NOMO-1 treated with DMSO at 0.1 percent for 48 hours (cell line): ENCODE measurements at regions not wholly inside any gene's neighbourhood (a gene's known extent, or its start where the extent isn't known, plus 50 kb on each side); places are given as distances from the start of the nearest gene placed in this dataset.

ENCODE experiments used
- DNase-seq: peaks from one replicate; lab custom pipeline; 2025; ENCODE audit not compliant: unreplicated experiment; lab: John Stamatoyannopoulos, UW

DNA sequence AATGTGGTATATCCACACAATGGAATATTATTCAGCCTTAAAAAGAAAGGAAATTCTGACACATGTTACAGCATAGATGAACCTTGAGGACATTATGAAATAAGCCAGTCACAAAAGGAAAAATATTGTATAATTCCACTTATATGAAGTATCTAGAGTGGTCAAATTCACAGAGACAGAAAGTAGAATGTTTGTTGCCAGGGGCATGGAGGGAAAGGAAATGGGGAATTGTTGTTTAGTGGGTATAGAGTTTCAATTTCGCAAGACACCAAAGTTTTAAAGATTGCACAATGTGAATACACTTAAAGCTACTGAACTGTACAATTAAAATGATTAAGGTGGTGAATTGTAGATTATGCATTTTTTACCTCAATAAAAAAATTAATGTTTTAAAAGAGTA, 92.9 kb downstream of the TXNL1 start:
- DNase-seq: peak; percentile 29

DNA sequence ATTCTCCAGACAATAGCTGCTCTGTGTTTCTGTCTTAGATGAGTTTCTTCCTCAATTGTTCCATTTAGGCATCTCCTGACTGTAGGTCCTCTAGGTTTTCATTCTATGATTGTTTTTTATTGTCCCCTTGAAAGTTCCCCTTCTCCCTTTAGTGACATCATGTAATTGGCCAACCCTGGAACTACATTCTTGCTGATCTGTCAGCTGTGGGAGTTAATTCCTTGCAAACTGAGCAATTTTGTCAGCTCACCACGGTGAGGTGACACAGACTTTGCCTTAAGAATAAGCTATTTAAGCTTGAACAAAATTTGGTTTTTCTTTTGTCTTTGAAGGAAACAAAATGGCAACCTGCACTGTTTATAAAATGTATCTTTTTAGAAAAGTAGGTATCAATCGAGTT, 95.9 kb downstream of the TXNL1 start:
- no peak for DNase-seq

DNA sequence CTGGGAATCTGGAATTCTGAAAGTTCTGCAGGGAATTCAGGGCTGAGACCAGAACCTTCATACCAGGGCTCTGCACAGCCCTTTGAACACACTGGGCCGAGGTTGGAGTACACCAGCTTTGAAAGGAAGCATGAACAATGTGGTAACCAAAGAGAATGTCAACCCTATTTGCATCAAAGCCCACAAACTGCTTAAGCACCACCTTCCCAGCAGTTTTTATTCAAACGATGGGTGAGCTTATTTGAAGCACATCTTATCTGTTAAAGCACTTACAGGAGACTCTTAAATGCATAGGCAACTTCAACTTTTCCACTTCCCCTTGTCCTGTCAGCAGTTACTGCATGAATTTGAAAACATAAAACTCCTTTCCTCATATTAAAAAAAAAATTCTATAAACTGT, 96.6 kb downstream of the TXNL1 start:
- DNase-seq: peak; percentile 16

DNA sequence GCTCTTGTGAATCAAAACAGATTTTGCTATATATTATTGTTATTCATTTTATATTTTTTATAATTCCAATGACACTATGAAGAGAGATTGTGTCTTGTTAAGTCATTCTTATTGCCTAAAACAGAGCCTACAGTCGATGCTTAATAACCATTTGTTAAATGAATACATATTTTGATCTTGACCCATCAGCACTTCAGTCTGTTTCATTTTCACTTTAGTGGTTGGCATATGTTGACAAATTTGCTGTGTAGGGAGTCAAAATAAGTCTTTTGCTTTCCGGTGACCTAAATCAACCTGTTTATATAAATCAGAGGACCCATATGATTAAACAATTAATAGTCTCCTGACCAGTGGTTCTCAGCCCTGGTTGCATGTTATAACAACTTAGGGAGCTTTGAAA, 97.1 kb downstream of the TXNL1 start:
- DNase-seq: no peak

DNA sequence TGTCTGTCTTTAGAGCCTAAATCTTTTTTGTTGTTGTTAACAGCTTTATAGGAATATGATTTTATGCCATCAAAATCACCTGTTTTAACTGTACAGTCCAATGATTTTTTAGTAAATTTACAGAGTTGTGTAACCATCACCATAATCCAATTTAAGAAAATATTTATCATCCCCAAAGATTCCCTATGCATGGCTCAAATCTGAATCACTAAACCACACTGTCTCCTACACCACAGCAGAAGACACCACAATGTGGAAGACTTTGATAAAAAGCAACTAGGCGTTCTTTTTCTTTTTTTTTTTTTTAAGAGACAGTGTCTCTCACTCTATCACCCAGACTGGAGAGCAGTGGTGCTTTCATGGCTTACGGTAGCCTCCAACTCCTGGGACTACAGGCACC, 99.6 kb downstream of the TXNL1 start:
- no peak for DNase-seq

DNA sequence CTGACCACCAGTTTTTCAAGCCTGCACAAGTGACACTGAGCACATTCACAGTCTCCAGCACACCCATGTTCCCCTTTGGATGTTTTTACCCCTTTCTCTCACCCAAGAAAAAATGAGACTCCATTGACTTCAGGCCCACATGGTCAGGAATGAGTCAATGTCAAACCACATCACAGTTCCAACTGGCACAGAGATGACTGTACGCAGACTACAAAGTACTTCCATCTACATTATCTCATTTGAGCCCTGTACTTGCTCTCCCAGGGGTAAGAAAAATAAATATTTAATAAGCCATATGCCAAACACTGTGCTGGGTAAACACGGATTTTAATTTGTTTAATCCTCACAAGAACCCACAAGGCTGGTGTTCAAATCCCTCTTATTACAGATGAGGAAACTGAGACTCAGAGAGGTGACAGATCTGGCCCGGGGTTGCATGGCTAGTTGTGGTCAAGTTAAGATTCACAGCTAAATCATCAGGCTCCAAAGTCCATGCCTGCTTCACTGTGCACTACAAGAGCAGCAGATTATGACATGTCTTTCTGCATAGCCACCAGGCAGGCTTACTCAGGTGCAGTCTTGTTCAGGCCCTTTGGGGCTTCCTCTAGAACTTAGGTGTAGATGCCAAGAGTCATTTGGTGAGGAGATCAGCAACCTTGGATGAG, 106.1 kb downstream of the TXNL1 start:
- no peak for DNase-seq

DNA sequence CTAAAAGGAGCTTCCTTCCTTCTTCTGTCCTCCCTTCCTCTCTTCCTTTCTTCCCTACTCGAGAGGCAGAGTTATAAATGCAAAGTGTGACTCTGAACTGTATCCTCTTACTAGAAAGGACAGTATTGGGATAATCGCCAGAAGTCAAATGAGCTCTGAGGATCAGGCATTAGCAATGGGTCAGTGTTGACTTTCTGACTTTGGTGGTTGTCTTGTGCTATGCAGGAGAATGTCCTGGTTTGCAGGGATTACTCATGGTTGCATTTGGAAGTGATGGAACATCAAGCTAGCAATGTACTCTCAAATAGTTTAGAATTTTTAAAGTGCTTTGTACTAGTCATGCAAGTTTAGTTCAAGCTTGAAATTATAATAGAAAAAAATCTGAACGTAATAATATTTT, 115.6 kb downstream of the TXNL1 start:
- no peak for DNase-seq

DNA sequence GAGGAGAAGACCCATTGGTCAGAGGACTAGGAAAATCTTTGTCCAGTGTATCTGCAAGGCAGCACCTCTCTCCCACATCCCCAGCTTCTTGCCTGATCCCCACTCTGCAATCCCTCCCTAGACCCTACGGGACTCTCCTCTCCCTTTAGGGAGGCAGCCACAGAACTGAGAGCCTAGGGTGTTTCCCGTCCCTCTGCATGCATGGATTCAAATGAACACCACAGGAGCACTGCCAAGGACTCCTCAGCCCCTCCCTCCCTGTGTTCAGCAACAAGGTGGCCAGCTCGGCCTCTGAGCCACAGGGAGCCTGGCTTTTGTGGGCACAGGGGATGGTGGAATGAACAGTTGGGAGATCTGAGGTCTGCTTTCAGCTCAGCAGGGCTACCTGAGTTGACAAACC, 117.1 kb downstream of the TXNL1 start:
- no peak for DNase-seq

DNA sequence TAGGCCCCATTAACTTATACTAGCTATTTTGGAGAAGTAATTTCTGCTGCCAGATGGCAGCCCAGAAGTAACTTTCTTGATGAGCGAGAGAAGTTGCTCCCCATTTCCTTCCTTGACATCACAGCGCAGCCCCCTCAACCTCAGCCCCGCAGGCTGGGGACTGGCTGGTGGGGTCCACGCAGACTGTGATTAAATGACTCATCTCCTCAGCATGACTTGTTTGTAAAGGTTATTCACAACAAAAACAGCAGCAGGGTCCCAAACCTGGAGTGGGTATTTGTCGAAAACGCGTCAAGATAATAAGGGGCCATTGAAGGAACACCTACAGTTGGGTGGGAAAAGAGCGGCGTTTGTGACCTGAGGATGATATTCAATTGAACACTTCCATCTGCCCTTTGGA, 120.6 kb downstream of the TXNL1 start:
- no peak for DNase-seq

DNA sequence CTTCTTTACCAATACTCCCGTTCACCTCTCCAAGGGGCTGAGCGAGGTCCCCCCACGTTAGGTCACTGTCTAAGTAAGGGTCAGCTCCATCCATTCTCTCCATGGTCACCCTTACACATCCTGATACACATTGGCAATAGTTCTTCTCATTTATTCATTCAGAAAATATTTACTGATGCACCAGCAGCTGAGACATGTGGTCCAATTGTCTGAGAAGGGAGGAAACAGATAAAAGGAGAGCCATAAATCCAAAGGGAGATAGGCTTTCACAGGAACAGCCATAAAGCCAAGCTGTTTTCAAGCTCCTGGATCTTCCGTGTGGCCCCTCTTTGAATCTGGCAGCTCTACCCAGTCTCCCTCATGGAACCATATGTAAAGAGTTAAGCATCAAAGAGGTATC, 121.2 kb downstream of the TXNL1 start:
- DNase-seq: no peak

DNA sequence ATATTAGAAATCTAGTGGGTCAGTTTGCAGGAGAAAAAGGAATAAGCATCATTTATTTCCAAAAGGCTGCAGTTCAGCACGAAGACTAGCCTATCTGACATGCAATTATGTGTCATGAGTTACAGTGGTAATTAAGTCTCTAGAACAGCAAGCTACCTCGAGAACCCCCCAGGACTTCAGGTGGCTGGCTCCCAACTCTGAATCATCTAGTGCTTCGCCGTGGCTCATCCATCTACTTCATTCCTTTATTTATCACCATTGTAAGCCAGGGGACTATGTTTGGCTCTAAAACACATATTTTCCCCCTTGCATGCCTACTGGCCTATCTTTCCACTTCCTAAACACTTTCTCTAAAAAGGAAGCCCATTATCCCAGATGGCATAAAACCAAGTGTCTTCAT, 121.6 kb downstream of the TXNL1 start:
- DNase-seq: no peak

DNA sequence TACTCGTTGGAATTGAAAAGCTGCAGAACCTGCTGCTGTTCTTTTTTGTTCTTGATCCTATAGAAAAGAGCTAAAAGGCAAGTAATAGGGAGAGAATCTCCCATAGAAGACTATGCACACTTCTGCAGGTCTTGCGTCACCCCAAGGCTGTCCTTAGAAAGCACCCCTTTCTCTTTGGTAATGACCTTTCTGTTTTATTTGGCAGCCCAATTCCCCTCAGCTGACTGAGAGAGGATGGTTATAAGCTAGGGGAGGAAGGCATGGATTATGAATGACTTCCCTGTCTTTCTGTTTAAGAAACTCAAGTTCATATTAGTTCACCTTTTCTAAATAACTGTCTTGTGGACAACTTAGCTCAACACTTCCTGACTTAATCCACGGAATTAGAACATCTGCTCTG, 122.9 kb downstream of the TXNL1 start:
- DNase-seq: no peak

DNA sequence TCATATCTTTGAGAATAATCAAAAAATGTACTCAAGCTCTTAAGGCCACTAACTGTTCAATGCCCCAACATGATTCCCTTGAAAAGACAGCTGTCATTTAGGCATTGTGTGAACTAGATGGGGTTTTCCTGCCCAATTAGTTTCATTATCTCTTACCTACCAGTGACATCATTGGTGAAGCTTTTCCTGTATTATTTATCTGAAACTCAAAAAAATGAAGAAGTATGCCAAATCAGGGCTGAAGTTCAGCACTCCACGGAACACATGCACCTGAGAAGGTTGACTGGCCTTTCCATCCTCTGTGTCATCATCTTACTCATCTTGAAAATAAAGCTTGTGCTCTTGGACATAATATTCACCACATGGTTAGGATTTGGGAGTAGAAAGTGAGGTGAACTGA, 126.4 kb downstream of the TXNL1 start:
- DNase-seq: no peak

DNA sequence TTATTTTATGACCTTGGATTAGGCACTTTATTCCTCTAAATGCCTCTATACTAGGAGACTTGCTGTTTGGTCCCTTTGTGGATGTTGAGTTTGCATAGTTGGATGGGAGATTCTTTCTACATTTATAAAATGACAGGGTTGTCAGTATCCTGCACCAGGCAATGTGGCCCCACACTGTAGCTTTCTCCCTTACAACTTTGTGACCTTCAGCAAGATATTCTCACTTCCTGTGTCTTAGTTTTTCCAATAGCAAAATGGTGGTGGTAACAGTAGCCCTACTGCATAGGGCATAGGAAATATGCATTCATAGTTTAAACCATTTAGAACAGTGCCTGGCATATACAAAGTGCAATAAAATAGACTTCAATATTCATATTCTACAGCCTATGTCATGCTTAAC, 128.3 kb downstream of the TXNL1 start:
- no peak for DNase-seq

DNA sequence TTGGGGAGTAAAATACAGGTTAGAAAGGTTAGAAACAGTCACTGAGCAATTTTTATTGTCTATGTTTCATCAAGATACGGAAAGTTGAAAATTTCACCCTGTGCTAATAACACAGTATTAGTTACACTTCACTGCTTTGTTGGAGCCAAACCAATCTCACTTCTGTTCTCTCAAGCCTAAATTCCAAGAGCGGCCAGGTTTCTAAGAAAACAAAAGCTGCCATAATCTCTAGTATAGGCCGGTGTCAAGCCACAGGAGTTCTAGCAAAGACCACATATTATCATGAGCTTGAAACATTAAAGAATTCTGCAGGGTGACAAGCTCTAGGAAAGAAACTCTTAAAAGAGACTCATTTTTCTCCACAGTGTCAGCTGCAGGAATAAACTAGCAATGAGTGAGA, 128.7 kb downstream of the TXNL1 start:
- DNase-seq: no peak

DNA sequence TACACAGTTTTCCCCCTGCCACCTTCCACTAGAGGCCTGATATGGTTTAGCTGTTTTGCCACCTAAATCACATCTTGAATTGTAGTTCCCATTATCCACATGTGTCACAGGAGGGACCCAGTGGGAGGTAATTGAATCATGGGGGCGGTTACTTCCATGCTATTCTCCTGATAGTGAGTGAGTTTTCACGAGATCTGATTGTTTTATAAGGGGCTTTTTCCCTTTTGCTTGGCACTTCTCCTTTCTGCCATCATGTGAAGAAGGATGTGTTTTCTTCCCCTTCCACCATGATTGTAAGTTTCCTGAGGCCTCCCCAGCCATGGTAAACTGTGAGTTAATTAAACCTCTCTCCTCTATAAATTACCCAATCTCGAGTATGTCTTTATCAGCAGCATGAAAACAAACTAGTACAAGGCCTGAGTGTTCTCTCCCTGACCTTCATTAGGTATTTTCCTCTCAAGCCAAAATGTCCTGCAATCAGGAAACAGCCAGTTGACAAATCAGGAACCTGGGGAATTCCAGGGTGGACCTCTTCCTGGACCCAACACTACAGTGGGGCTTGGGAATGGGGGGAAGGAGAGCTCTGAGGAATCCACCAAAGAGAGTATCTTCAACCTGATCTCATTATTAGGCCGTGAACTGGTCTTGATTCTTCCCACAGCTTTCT, 129.9 kb downstream of the TXNL1 start:
- DNase-seq: no peak

DNA sequence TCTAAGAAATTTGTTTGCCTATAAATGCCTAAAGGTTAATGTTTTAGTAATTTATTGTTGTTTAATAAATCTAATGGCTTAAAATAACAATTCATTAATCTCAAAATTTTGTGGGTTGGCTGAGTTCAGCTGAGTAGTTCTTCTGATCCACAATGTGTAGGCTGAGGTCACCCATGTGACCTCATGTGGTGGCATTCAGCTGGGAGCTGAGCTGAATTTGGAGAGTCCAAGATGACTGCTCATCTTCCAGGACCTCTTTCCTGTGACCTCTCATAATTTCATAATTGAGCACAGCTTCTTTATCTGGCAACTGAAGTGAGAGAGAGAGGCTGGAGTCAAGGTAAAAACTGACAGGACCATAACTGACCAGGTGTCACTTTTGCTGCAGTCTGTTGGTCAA, 132.4 kb downstream of the TXNL1 start:
- DNase-seq: no peak

DNA sequence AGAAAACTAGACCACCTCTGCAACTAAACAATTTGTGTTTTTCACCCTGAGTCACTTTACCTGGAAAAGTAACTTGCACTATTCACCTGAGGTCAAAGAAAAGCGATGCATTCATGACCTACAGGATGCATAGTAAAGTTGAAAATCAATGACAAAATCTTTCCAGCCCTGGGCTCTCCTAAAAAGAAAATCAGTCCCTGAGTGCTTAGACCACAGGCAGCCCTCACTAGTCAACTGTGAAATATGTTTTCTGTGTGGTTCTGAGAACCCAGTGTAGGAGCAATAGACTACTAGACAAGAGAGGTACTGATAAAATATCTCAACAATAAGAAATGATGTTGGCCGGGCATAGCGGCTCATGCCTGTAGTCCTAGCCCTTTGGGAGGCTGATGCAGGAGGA, 133.1 kb downstream of the TXNL1 start:
- DNase-seq: no peak

DNA sequence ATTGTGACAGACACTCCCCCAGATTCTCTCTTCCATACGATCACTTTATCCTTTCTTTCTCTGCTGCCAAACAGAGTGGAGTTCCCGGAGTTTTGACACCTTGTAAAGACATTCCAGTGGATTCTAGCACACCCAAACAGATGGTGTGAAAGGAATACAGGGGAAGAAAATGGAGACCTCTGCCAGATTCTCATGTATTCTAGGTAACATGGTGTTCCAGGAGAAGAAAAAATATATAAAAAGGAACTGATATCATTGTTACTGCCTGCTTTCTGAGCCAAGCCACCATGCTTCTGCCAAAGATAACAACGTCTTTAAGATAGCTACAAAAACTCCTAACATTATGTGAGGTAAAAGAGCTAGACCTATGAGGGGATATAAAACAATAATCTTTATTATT, 136.5 kb downstream of the TXNL1 start:
- no peak for DNase-seq

DNA sequence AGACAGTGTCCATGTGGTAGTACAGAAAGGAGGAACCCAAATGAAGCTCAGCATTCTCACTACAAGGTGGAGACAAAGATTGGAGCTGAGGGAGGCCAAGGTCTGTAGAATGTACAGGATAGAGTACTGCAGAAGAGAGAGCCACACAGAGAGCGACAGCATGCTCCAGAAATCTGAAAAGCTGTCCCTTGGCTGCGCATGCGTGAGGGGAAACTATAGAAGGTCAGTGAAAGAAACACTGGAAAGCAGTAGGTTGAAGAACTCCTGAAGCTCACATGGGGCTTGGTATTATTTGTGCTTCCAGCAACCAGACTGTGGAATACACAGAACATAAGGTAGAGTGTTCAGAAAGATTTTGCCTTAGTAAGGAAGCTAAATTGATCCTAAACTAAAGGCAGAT, 142.5 kb downstream of the TXNL1 start:
- no peak for DNase-seq

DNA sequence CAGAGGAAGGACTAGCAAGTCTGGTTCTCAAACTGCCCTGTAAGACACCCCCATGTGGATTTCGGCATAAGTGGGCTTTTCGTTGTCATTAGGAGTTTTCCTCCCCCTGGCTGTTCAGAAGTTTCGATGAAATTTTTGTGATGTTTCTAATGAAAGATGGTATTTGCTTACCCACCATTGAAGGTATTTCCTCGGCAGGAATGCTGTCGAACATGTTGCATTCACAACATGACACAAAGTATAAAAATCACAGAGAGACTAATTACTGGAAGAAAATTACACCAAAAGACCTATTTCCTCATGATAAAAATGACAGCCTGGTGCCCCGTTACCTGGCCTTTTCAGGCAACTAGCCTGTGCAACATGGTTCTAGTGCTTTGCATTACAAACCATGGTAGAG, 144.9 kb downstream of the TXNL1 start:
- no peak for DNase-seq

DNA sequence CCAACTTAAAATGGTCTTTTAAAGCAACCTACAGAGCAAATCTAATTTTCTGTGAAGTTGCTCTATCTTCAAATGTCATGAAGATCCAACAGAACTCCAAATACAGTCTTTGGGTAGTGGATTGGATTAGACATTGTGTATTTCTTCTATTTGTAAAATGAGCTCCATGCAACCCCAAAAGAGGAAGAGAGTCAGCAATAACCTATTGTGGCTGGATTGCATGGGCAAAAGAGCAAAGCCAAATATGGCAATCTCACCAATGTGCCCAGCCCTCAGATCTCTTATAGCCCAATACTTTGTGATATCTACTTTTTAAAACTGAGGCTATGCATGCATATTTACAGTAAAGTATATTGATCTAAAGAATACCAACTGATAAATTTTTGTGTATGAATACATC, 146.3 kb downstream of the TXNL1 start:
- peak; percentile 58 for DNase-seq

DNA sequence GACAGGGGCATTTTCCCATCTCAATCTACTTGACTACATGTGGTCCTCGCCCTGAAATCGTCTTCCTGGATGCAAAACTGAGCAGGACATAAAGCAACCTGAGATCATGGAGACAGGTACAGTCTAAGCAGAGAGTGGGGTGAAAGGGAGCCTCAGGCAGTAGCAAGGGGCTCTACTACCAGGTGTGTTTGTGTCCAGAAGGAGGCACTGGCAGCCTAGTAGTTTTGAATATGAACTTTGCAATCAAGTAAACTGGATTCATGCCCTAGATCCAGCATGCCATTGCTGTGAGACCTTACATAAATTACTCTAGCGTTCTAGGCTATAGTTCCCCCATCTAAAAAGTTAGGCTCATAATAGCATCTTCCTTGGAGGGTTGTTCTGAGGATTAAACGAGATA, 147.4 kb downstream of the TXNL1 start:
- DNase-seq: no peak
